OCI-LY7 (cell line): ENCODE measurements at regions not wholly inside any gene's neighbourhood (a gene's known extent, or its start where the extent isn't known, plus 50 kb on each side); places are given as distances from the start of the nearest gene placed in this dataset.

ENCODE experiments used
- BruUV-seq: library from RNA; stranded (reverse); fragments of 400-500 nt; replicated peaks from 2 replicates; lab custom pipeline; 2021; lab: Mats Ljungman, UMichigan
- CTCF ChIA-PET: fragments of 300-600 bp; sonication (Branson Sonifier 250); formaldehyde crosslinking; loops from one replicate; lab custom pipeline; 2022; ENCODE audit warnings: antibody characterized with exemption; ENCODE audit not compliant: unreplicated experiment; lab: Charles Lee
- POLR2A ChIA-PET: fragments of 300-600 bp; sonication (Branson Sonifier 250); formaldehyde crosslinking; loops from one replicate; lab custom pipeline; 2022; ENCODE audit warnings: antibody characterized with exemption; lab: Charles Lee
- DNase-seq: peaks from one replicate; pipeline ENCODE4 v3.0.0-alpha.2; 2015; ENCODE audit warnings: low spot score
- H2AFZ ChIP-seq: fragments of 200-600 bp; sonication (generic), shearing (Covaris generic); 2 replicates; pipeline ENCODE4 v1.6.1; 2014; ENCODE audit warnings: mild to moderate bottlenecking, antibody characterized with exemption, low read length, moderate library complexity
- H3K27ac ChIP-seq: fragments of 200-600 bp; sonication (generic); 2 replicates; pipeline ENCODE4 v1.5.1; 2014; ENCODE audit warnings: mixed run types, low read depth, mild to moderate bottlenecking, moderate library complexity, low read length, inconsistent platforms; ENCODE audit not compliant: poor library complexity, severe bottlenecking
- H3K36me3 ChIP-seq: fragments of 200-600 bp; sonication (generic); 2 replicates; pipeline ENCODE4 v1.6.1; 2014; ENCODE audit warnings: mild to moderate bottlenecking, antibody characterized with exemption, low read length, moderate library complexity, mixed read lengths; ENCODE audit not compliant: insufficient read depth
- H3K4me1 ChIP-seq: fragments of 200-600 bp; sonication (generic); 2 replicates; pipeline ENCODE4 v1.5.1; 2014; ENCODE audit warnings: mild to moderate bottlenecking, low read length; ENCODE audit not compliant: insufficient read depth, poor library complexity, severe bottlenecking
- H3K4me2 ChIP-seq: fragments of 200-600 bp; sonication (generic); 2 replicates; pipeline ENCODE4 v1.6.1; 2014; ENCODE audit warnings: mild to moderate bottlenecking, low read length
- H3K4me3 ChIP-seq: fragments of 200-600 bp; sonication (generic); 2 replicates; pipeline ENCODE4 v1.5.1; 2014; ENCODE audit warnings: mild to moderate bottlenecking, low read depth, low read length; ENCODE audit not compliant: poor library complexity, severe bottlenecking
- H3K79me2 ChIP-seq: fragments of 200-600 bp; sonication (generic); 2 replicates; pipeline ENCODE4 v1.6.1; 2016; ENCODE audit warnings: low read depth, mild to moderate bottlenecking, low read length, moderate library complexity, mixed read lengths; ENCODE audit not compliant: insufficient read depth
- H3K9me2 ChIP-seq: fragments of 200-600 bp; sonication (generic); 2 replicates; pipeline ENCODE4 v1.6.1; 2016; ENCODE audit warnings: mild to moderate bottlenecking, low read length, mixed read lengths; ENCODE audit not compliant: insufficient read depth
- H3K9me3 ChIP-seq: fragments of 200-600 bp; sonication (generic); 2 replicates; pipeline ENCODE4 v1.6.1; 2014; ENCODE audit warnings: mild to moderate bottlenecking, mixed run types, low read length, mixed read lengths
- H4K20me1 ChIP-seq: fragments of 200-600 bp; sonication (generic); 2 replicates; pipeline ENCODE4 v1.6.1; 2014; ENCODE audit warnings: mild to moderate bottlenecking, antibody characterized with exemption, low read length, moderate library complexity, mixed read lengths; ENCODE audit not compliant: insufficient read depth
- EZH2phosphoT487 ChIP-seq: fragments of 200-600 bp; sonication (generic); IDR thresholded peaks from 2 replicates; pipeline ENCODE4 v1.6.1; 2018; ENCODE audit warnings: low read depth, borderline replicate concordance, mild to moderate bottlenecking, mixed run types, antibody characterized with exemption, low read length, moderate library complexity, mixed read lengths
- intact Hi-C: fragments of 100-400 bp; cut with micrococcal nuclease; formaldehyde crosslinking; loops from one replicate; pipeline ENCODE4 v1.10.0; 2022; ENCODE audit not compliant: unreplicated experiment
- TF ChIP-seq, protein P1 (sequence below): fragments of 200-600 bp; sonication (generic); conservative IDR thresholded peaks from 2 replicates; pipeline ENCODE4 v1.5.1; 2014; ENCODE audit warnings: mild to moderate bottlenecking, antibody characterized with exemption, low read length, moderate library complexity, mixed read lengths

DNA sequence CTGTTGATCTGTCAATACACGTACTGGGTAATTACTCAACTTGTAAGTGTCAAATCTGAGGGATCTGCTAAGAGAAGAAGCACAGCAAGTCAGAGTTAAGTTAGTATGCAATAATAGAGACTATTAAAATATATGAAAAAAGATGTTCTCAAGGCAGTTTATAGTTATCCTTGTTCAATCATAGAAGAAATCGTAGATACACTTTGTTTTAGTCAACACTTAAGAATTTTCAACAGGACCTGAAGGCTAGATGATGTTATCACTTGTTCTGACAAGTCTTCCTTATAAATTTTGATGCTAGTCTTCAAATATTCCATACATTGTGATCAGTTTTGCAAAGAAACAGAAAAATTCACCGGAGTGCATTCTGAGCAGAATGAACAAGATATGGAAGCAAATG lies 91.1 kb upstream of the KCNQ5 start:
- Histone ChIP-seq H3K4me2 (no peak overlapping the region), H4K20me1 (no peaks in the 10 kb centered on the region), H3K27ac (no peak overlapping the region), H3K9me3 (no peaks in the 10 kb centered on the region), H3K36me3 (no peaks in the 10 kb centered on the region), H3K4me1 (no peaks in the 10 kb centered on the region), H3K9me2 (no peaks in the 10 kb centered on the region), H2AFZ (no peak overlapping the region), H3K4me3 (no peak overlapping the region), H3K79me2 (no peaks in the 10 kb centered on the region)
- TF ChIP-seq, protein P1, sequence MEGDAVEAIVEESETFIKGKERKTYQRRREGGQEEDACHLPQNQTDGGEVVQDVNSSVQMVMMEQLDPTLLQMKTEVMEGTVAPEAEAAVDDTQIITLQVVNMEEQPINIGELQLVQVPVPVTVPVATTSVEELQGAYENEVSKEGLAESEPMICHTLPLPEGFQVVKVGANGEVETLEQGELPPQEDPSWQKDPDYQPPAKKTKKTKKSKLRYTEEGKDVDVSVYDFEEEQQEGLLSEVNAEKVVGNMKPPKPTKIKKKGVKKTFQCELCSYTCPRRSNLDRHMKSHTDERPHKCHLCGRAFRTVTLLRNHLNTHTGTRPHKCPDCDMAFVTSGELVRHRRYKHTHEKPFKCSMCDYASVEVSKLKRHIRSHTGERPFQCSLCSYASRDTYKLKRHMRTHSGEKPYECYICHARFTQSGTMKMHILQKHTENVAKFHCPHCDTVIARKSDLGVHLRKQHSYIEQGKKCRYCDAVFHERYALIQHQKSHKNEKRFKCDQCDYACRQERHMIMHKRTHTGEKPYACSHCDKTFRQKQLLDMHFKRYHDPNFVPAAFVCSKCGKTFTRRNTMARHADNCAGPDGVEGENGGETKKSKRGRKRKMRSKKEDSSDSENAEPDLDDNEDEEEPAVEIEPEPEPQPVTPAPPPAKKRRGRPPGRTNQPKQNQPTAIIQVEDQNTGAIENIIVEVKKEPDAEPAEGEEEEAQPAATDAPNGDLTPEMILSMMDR = no peak
- TF ChIP-seq EZH2phosphoT487 = no peak
- intact Hi-C loops = no loop called here
- DNase-seq = no peak
- POLR2A ChIA-PET = no interaction called here
- BruUV-seq = no TSS peak
- CTCF ChIA-PET = no interaction called here

DNA sequence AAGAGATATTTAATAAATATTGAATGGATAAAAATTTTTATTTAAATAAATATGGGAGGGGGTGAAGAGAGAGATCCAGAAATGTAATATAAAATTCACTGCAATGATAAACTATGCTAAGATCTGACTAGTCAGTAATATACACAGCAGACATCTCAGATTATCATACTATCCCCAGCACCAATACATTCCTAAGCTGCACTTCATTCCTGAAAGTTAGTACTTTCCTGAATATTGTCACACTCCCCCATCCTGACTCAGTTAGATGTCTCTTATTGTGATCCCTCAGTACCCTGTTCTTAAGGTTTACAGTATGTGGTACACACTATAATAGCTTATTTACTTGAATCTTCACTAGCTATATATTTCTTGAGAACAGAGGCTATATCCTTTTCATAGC lies 88.3 kb upstream of the KCNQ5 start:
- CTCF ChIA-PET = no interaction called here
- Histone ChIP-seq H3K27ac (no peak overlapping the region), H3K36me3 (no peaks in the 10 kb centered on the region), H4K20me1 (no peaks in the 10 kb centered on the region), H3K79me2 (no peaks in the 10 kb centered on the region), H3K4me3 (no peak overlapping the region), H3K4me2 (no peak overlapping the region), H2AFZ (no peak overlapping the region), H3K4me1 (no peaks in the 10 kb centered on the region), H3K9me3 (no peaks in the 10 kb centered on the region), H3K9me2 (no peaks in the 10 kb centered on the region)
- POLR2A ChIA-PET = interaction anchor here (0.8 to 1.4 kb wide), 3 partner anchors 14 to 647 kb away, joined by 3 to 4 read pairs (median 3); no protein-coding TSS in a partner anchor
- intact Hi-C loops = no loop called here
- no peak for TF ChIP-seq EZH2phosphoT487
- TF ChIP-seq, protein P1 = no peak
- no peak for DNase-seq
- no TSS peak for BruUV-seq

DNA sequence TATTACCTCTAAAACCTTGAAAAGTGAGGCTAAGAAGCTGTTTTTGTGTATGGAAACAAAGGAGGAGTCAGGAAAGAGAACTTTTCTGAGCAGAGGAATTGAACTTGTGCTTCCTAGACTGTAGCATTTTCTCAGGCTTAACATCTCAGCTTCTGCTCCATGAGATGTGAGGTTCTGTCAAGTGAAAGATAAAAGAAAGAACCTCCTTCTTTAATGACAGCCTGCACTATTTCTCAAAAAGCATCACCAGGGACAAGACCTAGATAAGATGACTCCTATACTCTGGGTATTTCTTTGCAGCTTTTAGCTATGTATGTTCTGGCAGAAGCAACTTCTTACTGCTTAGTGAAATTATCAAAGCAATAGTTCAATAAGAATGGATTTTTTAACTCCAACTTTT lies 87.6 kb upstream of the KCNQ5 start:
- H3K4me3 ChIP-seq = no peak overlapping the region
- H3K4me1 ChIP-seq = no peaks in the 10 kb centered on the region
- TF ChIP-seq, protein P1 = no peak
- TF ChIP-seq EZH2phosphoT487 = no peak
- no peak overlapping the region for H3K4me2 ChIP-seq
- no peaks in the 10 kb centered on the region for H3K9me3 ChIP-seq
- ChIA-PET CTCF (no interaction called here), POLR2A (interaction anchor here (0.6 to 1.4 kb wide), 5 partner anchors 13 to 997 kb away, joined by 3 to 4 read pairs (median 3); no protein-coding TSS in a partner anchor)
- H2AFZ ChIP-seq = no peak overlapping the region
- no peak for DNase-seq
- no TSS peak for BruUV-seq
- no peak overlapping the region for H3K27ac ChIP-seq
- H3K79me2 ChIP-seq = no peaks in the 10 kb centered on the region
- no peaks in the 10 kb centered on the region for H3K36me3 ChIP-seq
- intact Hi-C loops = no loop called here
- H4K20me1 ChIP-seq = no peaks in the 10 kb centered on the region
- H3K9me2 ChIP-seq = no peaks in the 10 kb centered on the region
